ENCODE measurements at regions not wholly inside any gene's neighbourhood (a gene's known extent, or its start where the extent isn't known, plus 50 kb on each side); places are given as distances from the start of the nearest gene placed in this dataset.

- no peaks in the 10 kb centered on the region for H3K79me2 ChIP-seq (ENCODE audit: insufficient read depth, low read length)
- H3K27ac ChIP-seq (ENCODE audit: low read depth, low read length), result no peak overlapping the region
- no peaks in the 10 kb centered on the region for H4K20me1 ChIP-seq (ENCODE audit: insufficient read depth, low read length)
- FAIRE-seq, result no peak
- no peaks in the 10 kb centered on the region for H3K27me3 Mint-ChIP-seq (ENCODE audit: low read depth, unreplicated experiment)
- H2AFZ ChIP-seq (ENCODE audit: low read depth, low read length), result no peak overlapping the region
- no peaks in the 10 kb centered on the region for H3K36me3 Mint-ChIP-seq (ENCODE audit: low read depth, unreplicated experiment)
- H3K9ac ChIP-seq (ENCODE audit: low read length), result no peak overlapping the region
- H3K27me3 ChIP-seq (ENCODE audit: insufficient read depth, low read length), result no peaks in the 10 kb centered on the region
- H3K4me1 ChIP-seq (ENCODE audit: insufficient read depth, low read length), result no peaks in the 10 kb centered on the region
- H3K9me3 Mint-ChIP-seq (ENCODE audit: unreplicated experiment), result no peaks in the 10 kb centered on the region
- no peaks in the 10 kb centered on the region for H3K36me3 ChIP-seq (ENCODE audit: insufficient read depth, low read length)
- no peaks in the 10 kb centered on the region for H3K4me1 Mint-ChIP-seq (ENCODE audit: low read depth, unreplicated experiment)
- H3K4me3 Mint-ChIP-seq (ENCODE audit: unreplicated experiment), result no peak overlapping the region
- no peak overlapping the region for H3K4me2 ChIP-seq (ENCODE audit: low read length)
- H3K4me3 ChIP-seq (ENCODE audit: insufficient read depth, low read depth, low read length), result no peak overlapping the region
- no peak overlapping the region for H3K27ac Mint-ChIP-seq (ENCODE audit: unreplicated experiment)
- H3K9me3 ChIP-seq (ENCODE audit: insufficient read depth, low read depth, low read length), result no peaks in the 10 kb centered on the region
- DNase-seq (ENCODE audit: low read depth), result no peak
- TF ChIP-seq, protein P1, sequence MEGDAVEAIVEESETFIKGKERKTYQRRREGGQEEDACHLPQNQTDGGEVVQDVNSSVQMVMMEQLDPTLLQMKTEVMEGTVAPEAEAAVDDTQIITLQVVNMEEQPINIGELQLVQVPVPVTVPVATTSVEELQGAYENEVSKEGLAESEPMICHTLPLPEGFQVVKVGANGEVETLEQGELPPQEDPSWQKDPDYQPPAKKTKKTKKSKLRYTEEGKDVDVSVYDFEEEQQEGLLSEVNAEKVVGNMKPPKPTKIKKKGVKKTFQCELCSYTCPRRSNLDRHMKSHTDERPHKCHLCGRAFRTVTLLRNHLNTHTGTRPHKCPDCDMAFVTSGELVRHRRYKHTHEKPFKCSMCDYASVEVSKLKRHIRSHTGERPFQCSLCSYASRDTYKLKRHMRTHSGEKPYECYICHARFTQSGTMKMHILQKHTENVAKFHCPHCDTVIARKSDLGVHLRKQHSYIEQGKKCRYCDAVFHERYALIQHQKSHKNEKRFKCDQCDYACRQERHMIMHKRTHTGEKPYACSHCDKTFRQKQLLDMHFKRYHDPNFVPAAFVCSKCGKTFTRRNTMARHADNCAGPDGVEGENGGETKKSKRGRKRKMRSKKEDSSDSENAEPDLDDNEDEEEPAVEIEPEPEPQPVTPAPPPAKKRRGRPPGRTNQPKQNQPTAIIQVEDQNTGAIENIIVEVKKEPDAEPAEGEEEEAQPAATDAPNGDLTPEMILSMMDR (IDR thresholded peaks at IDR 0.05; ENCODE audit: insufficient read depth, low read depth, low read length), result no peak
- no peak for TF ChIP-seq EZH2 (IDR thresholded peaks at IDR 0.05; ENCODE audit: insufficient read depth, low read length)
These were observed 709.3 kb upstream of the RGMB start for GRCh38 chr5:98064118-98064685.

- DNase-seq (ENCODE audit: low read depth) (peak; percentile 5), FAIRE-seq (no peak)
- Histone ChIP-seq H3K27ac (ENCODE audit: low read depth, low read length) (no peak overlapping the region), H3K27me3 (ENCODE audit: insufficient read depth, low read length) (no peaks in the 10 kb centered on the region), H2AFZ (ENCODE audit: low read depth, low read length) (no peak overlapping the region), H3K4me2 (ENCODE audit: low read length) (no peak overlapping the region), H3K79me2 (ENCODE audit: insufficient read depth, low read length) (no peaks in the 10 kb centered on the region), H4K20me1 (ENCODE audit: insufficient read depth, low read length) (no peaks in the 10 kb centered on the region), H3K4me1 (ENCODE audit: insufficient read depth, low read length) (no peaks in the 10 kb centered on the region), H3K9me3 (ENCODE audit: insufficient read depth, low read depth, low read length) (no peaks in the 10 kb centered on the region), H3K36me3 (ENCODE audit: insufficient read depth, low read length) (no peaks in the 10 kb centered on the region), H3K9ac (ENCODE audit: low read length) (no peak overlapping the region), H3K4me3 (ENCODE audit: insufficient read depth, low read depth, low read length) (no peak overlapping the region)
- Mint-ChIP-seq H3K9me3 (ENCODE audit: unreplicated experiment) (no peaks in the 10 kb centered on the region), H3K27ac (ENCODE audit: unreplicated experiment) (no peak overlapping the region), H3K36me3 (ENCODE audit: low read depth, unreplicated experiment) (no peaks in the 10 kb centered on the region), H3K4me1 (ENCODE audit: low read depth, unreplicated experiment) (peaks cover 4% of the 10 kb centered on the region), H3K27me3 (ENCODE audit: low read depth, unreplicated experiment) (no peaks in the 10 kb centered on the region), H3K4me3 (ENCODE audit: unreplicated experiment) (no peak overlapping the region)
- TF ChIP-seq, protein P1 (IDR thresholded peaks at IDR 0.05; ENCODE audit: insufficient read depth, low read depth, low read length), result no peak
- TF ChIP-seq EZH2 (IDR thresholded peaks at IDR 0.05; ENCODE audit: insufficient read depth, low read length), result no peak
These were observed 708.1 kb upstream of the RGMB start for GRCh38 chr5:98065261-98065909.

- Mint-ChIP-seq H3K27ac (ENCODE audit: unreplicated experiment) (no peak overlapping the region), H3K9me3 (ENCODE audit: unreplicated experiment) (no peaks in the 10 kb centered on the region), H3K4me1 (ENCODE audit: low read depth, unreplicated experiment) (peaks cover 4% of the 10 kb centered on the region), H3K36me3 (ENCODE audit: low read depth, unreplicated experiment) (no peaks in the 10 kb centered on the region), H3K4me3 (ENCODE audit: unreplicated experiment) (no peak overlapping the region), H3K27me3 (ENCODE audit: low read depth, unreplicated experiment) (no peaks in the 10 kb centered on the region)
- Histone ChIP-seq H3K4me3 (ENCODE audit: insufficient read depth, low read depth, low read length) (no peak overlapping the region), H4K20me1 (ENCODE audit: insufficient read depth, low read length) (no peaks in the 10 kb centered on the region), H3K79me2 (ENCODE audit: insufficient read depth, low read length) (no peaks in the 10 kb centered on the region), H3K4me1 (ENCODE audit: insufficient read depth, low read length) (no peaks in the 10 kb centered on the region), H3K27me3 (ENCODE audit: insufficient read depth, low read length) (no peaks in the 10 kb centered on the region), H3K27ac (ENCODE audit: low read depth, low read length) (no peak overlapping the region), H3K36me3 (ENCODE audit: insufficient read depth, low read length) (no peaks in the 10 kb centered on the region), H2AFZ (ENCODE audit: low read depth, low read length) (no peak overlapping the region), H3K9ac (ENCODE audit: low read length) (no peak overlapping the region), H3K4me2 (ENCODE audit: low read length) (no peak overlapping the region), H3K9me3 (ENCODE audit: insufficient read depth, low read depth, low read length) (no peaks in the 10 kb centered on the region)
- TF ChIP-seq, protein P1 (IDR thresholded peaks at IDR 0.05; ENCODE audit: insufficient read depth, low read depth, low read length), result no peak
- no peak for TF ChIP-seq EZH2 (IDR thresholded peaks at IDR 0.05; ENCODE audit: insufficient read depth, low read length)
- FAIRE-seq (no peak), DNase-seq (ENCODE audit: low read depth) (no peak)
These were observed 706.6 kb upstream of the RGMB start for GRCh38 chr5:98066910-98067309.
